MM.1S (cell line): ENCODE measurements at regions not wholly inside any gene's neighbourhood (a gene's known extent, or its start where the extent isn't known, plus 50 kb on each side); places are given as distances from the start of the nearest gene placed in this dataset.

Experiments used
- DNase-seq: peaks from one replicate; pipeline ENCODE4 v3.0.0-alpha.2; 2015
- H2AFZ ChIP-seq: fragments of 300-600 bp; sonication (generic); 2 replicates; pipeline ENCODE4 v1.6.0; 2016; ENCODE audit warnings: antibody characterized with exemption, low read length
- H3F3A ChIP-seq: fragments of 300-600 bp; sonication (generic); 2 replicates; pipeline ENCODE4 v1.6.1; 2016; ENCODE audit warnings: mild to moderate bottlenecking, antibody characterized with exemption, low read length, moderate library complexity, mixed read lengths; ENCODE audit not compliant: insufficient read depth
- H3K27ac ChIP-seq: fragments of 300-600 bp; sonication (generic); 2 replicates; pipeline ENCODE4 v1.5.1; 2016; ENCODE audit warnings: mild to moderate bottlenecking, low read length
- H3K27me3 ChIP-seq: fragments of 300-600 bp; sonication (generic); replicated peaks from 2 replicates; pipeline ENCODE4 v1.6.0; 2016; ENCODE audit warnings: low read length; ENCODE audit not compliant: insufficient read depth
- H3K36me3 ChIP-seq: fragments of 300-600 bp; sonication (generic); replicated peaks from 2 replicates; pipeline ENCODE4 v1.6.1; 2016; ENCODE audit warnings: mild to moderate bottlenecking, low read length, mixed read lengths; ENCODE audit not compliant: insufficient read depth
- H3K4me1 ChIP-seq: fragments of 300-600 bp; sonication (generic); 2 replicates; pipeline ENCODE4 v1.6.1; 2016; ENCODE audit warnings: low read length, mixed read lengths
- H3K4me2 ChIP-seq: fragments of 300-600 bp; sonication (generic); 2 replicates; pipeline ENCODE4 v1.6.0; 2016; ENCODE audit warnings: low read depth, low read length
- H3K4me3 ChIP-seq: fragments of 300-600 bp; sonication (generic); 2 replicates; pipeline ENCODE4 v1.5.1; 2016; ENCODE audit warnings: low read length, mixed read lengths
- H3K79me2 ChIP-seq: fragments of 300-600 bp; sonication (generic); 2 replicates; pipeline ENCODE4 v1.6.1; 2016; ENCODE audit warnings: mixed run types, low read length, mixed read lengths
- H3K9ac ChIP-seq: fragments of 300-600 bp; sonication (generic); 2 replicates; pipeline ENCODE4 v1.6.1; 2016; ENCODE audit warnings: low read length, mixed read lengths
- H3K9me2 ChIP-seq: fragments of 300-600 bp; sonication (generic); replicated peaks from 2 replicates; pipeline ENCODE4 v1.6.1; 2016; ENCODE audit warnings: mild to moderate bottlenecking, low read length, mixed read lengths; ENCODE audit not compliant: insufficient read depth
- H3K9me3 ChIP-seq: fragments of 300-600 bp; sonication (generic); replicated peaks from 2 replicates; pipeline ENCODE4 v1.6.1; 2016; ENCODE audit warnings: mild to moderate bottlenecking, low read length, mixed read lengths; ENCODE audit not compliant: insufficient read depth
- H4K20me1 ChIP-seq: fragments of 300-600 bp; sonication (generic); 2 replicates; pipeline ENCODE4 v1.6.1; 2016; ENCODE audit warnings: mild to moderate bottlenecking, low read length, moderate library complexity, mixed read lengths; ENCODE audit not compliant: insufficient read depth
- CTCF ChIP-seq: fragments of 300-600 bp; sonication (generic); IDR thresholded peaks from 2 replicates; pipeline ENCODE4 v1.5.1; 2016; ENCODE audit warnings: antibody characterized with exemption, low read length, mixed read lengths
- EZH2 ChIP-seq: fragments of 300-600 bp; sonication (generic); optimal IDR thresholded peaks from 2 replicates; pipeline ENCODE3; 2017; ENCODE audit warnings: low read depth, mild to moderate bottlenecking, antibody characterized with exemption, low read length, mixed read lengths
- EZH2phosphoT487 ChIP-seq: fragments of 300-600 bp; sonication (generic); IDR thresholded peaks from 2 replicates; pipeline ENCODE4 v1.6.1; 2018; ENCODE audit warnings: antibody characterized with exemption, low read length

DNA sequence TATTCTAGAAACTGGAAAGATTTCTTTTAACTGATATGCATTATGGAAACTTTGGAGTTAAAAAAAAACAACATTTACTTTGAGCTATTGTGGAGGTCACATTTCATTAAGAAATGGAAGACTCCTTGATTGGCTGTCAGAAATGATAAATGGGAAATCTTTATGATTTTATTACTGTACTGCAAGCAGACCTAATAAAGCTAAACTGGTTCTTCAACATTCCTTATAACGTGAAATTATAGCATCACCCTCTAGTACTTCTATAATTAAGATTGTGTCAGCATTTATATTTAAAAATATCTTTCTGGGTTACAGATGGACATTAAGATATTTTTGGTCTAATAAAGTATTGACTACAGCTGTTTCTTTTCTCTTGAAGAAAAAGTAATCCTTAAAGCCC lies 213.8 kb upstream of the PACRGL start:
- H3K27me3 ChIP-seq = no peaks in the 10 kb centered on the region
- H3K9me3 ChIP-seq = no peaks in the 10 kb centered on the region
- H3K4me3 ChIP-seq = no peak overlapping the region
- no peaks in the 10 kb centered on the region for H3K9me2 ChIP-seq
- no peaks in the 10 kb centered on the region for H3F3A ChIP-seq
- no peak overlapping the region for H2AFZ ChIP-seq
- no peak overlapping the region for H3K27ac ChIP-seq
- H4K20me1 ChIP-seq = no peaks in the 10 kb centered on the region
- H3K9ac ChIP-seq = no peak overlapping the region
- no peaks in the 10 kb centered on the region for H3K4me1 ChIP-seq
- no peak overlapping the region for H3K4me2 ChIP-seq
- TF ChIP-seq CTCF = no peak
- no peak for TF ChIP-seq EZH2
- TF ChIP-seq EZH2phosphoT487 = no peak
- H3K36me3 ChIP-seq = no peaks in the 10 kb centered on the region
- no peaks in the 10 kb centered on the region for H3K79me2 ChIP-seq
- no peak for DNase-seq

DNA sequence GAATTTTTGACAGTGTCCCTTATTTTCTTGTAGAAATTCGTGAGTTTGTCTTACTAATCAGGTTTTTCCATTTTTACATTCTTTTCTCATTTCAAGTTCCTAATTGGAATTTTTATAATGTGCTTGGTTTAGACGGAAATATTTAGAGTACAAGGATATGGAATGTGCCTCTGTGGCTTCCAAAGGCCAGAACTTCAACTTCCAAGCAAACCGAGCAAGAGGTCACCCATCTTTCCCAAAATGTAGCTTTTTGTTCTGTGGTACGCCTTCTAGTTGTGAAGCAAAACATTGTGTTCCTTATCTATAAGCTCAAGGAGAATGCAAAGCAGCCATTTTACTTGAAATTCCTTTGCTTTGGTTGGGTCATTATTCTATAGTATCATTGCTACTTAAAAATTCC lies 212.8 kb upstream of the PACRGL start:
- no peaks in the 10 kb centered on the region for H3K27me3 ChIP-seq
- no peak overlapping the region for H3K9ac ChIP-seq
- no peaks in the 10 kb centered on the region for H3K9me2 ChIP-seq
- H3K9me3 ChIP-seq = no peaks in the 10 kb centered on the region
- no peak overlapping the region for H2AFZ ChIP-seq
- no peak overlapping the region for H3K4me3 ChIP-seq
- no peaks in the 10 kb centered on the region for H3K4me1 ChIP-seq
- H3K36me3 ChIP-seq = no peaks in the 10 kb centered on the region
- DNase-seq = no peak
- H3K27ac ChIP-seq = no peak overlapping the region
- no peaks in the 10 kb centered on the region for H4K20me1 ChIP-seq
- H3F3A ChIP-seq = no peaks in the 10 kb centered on the region
- TF ChIP-seq EZH2phosphoT487 (no peak), CTCF (no peak), EZH2 (no peak)
- H3K4me2 ChIP-seq = no peak overlapping the region
- H3K79me2 ChIP-seq = no peaks in the 10 kb centered on the region

GRCh38 chr4:20487852-20488251 lies 212.4 kb upstream of the PACRGL start:
- Histone ChIP-seq H3K79me2 (no peaks in the 10 kb centered on the region), H3K36me3 (no peaks in the 10 kb centered on the region), H3K9me3 (no peaks in the 10 kb centered on the region), H3K27me3 (no peaks in the 10 kb centered on the region), H3K9me2 (no peaks in the 10 kb centered on the region), H3K4me2 (no peak overlapping the region), H2AFZ (no peak overlapping the region), H4K20me1 (no peaks in the 10 kb centered on the region), H3K27ac (no peak overlapping the region), H3F3A (no peaks in the 10 kb centered on the region), H3K4me3 (no peak overlapping the region), H3K4me1 (no peaks in the 10 kb centered on the region), H3K9ac (no peak overlapping the region)
- TF ChIP-seq EZH2phosphoT487 (no peak), CTCF (no peak), EZH2 (no peak)
- no peak for DNase-seq

DNA sequence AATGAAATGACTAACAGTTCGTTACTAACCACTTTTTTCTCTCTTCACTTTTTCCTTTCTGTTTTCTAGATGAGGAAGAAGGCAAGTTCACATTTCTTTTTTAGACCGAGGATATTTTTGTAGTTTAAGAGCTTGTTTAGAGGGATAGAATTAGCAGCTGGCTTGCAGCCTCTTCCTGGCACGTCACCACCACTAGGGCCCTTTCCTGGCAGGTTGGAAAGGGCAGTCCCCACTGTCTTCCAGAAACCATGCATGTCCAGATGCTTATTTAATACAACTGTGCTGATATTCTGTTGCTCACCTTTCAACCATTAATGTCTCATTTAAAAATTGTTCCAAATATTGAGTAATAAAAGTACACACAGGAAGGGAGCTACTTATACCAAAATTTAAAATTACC lies 209.5 kb upstream of the PACRGL start:
- H3K27ac ChIP-seq = no peak overlapping the region
- no peaks in the 10 kb centered on the region for H3K4me1 ChIP-seq
- H3K4me3 ChIP-seq = no peak overlapping the region
- H3F3A ChIP-seq = no peaks in the 10 kb centered on the region
- TF ChIP-seq CTCF = no peak
- no peak for TF ChIP-seq EZH2
- TF ChIP-seq EZH2phosphoT487 = no peak
- no peak overlapping the region for H3K4me2 ChIP-seq
- H3K79me2 ChIP-seq = no peaks in the 10 kb centered on the region
- no peaks in the 10 kb centered on the region for H3K27me3 ChIP-seq
- no peak for DNase-seq
- H3K9ac ChIP-seq = no peak overlapping the region
- H3K36me3 ChIP-seq = no peaks in the 10 kb centered on the region
- no peaks in the 10 kb centered on the region for H4K20me1 ChIP-seq
- H3K9me3 ChIP-seq = no peaks in the 10 kb centered on the region
- H2AFZ ChIP-seq = no peak overlapping the region
- no peaks in the 10 kb centered on the region for H3K9me2 ChIP-seq
